ENCODE measurements at regions not wholly inside any gene's neighbourhood (a gene's known extent, or its start where the extent isn't known, plus 50 kb on each side); places are given as distances from the start of the nearest gene placed in this dataset.
"Not testable (repeated sequence)": the region's sequence is repeated elsewhere in the genome, so short reads cannot be mapped to it uniquely, and the experiment has no call there.

GRCh38 chr14:106347890-106348755 is 821.7 kb downstream of the TMEM121 start:
- no peak for DNase-seq

- DNase-seq = not testable (repeated sequence)
Observed at GRCh38 chr14:106348873-106349540, 822.6 kb downstream of the TMEM121 start.

DNA sequence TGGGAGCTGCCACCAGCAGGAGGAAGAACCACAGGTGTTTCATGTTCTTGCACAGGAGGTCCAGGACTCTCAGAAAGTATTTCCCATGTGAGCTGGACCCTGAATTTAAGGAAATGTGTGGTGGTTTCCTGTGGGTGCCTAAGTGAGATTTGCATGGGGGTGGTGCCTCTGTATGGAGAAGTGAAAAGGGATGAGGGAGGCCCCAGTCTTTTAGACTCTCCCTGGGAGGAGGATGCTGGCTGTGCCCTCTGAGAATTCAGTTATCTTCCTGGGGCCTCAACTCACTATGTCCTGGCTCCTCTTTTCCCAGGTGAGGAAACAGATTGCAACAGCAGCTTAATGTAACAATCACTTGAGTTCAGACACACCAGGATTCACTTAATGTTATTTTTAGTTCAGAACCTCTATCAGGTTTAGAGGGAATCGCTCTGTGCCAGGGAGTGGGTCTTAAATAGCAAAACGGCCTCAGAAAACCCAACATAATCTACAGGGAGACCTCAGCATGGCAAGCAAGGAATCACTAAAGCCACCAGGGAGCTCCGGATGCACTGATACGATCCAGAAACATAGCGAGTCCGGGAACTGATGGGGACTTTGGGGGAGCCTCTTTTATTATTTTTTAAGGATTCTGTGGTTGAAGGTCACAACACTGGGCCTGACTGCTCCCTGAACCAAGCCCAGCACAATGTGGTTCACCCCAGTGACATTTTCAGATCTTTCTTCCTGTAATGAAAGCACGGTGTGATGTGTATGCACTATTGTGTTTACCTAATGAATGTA is 823.5 kb downstream of the TMEM121 start:
- not testable (repeated sequence) for DNase-seq

DNA sequence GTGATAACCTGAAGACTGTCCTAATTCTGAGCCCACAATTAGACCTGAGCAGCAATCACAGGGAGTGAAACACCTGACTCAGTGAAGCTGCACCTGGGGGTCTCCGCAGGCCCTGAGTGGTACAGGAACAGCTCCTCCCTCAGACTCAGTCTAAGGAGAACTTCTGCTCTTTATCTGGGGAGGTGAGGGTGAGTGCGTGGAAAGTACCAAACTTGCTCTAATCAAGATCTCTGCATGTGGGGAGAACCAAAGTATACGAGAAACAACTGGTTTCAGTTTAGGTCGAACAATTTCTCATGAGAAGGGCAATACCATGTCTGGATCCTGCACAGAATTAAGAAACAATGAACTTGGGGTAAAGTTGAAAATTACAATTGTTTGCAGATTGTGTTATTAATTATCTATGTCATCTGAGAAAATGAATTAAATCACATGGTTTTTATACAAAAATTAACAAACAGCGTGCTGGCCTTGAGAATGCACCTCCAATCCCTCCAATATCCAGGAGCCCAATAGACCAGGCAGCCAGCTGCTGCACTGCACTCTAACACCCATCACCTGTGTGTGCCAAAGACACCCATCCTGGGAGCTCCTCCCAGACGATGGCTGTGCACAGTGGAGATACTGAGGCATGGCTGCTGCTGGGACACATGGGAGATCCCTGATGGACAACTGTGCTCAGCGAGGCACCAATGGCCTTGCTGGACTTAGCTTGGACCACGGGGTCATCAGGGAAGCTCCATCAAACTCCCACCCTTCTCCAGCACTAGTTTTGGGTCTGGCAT is 828.8 kb downstream of the TMEM121 start:
- not testable (repeated sequence) for DNase-seq

GRCh38 chr14:106355881-106356642 is 829.7 kb downstream of the TMEM121 start:
- DNase-seq = not testable (repeated sequence)

DNA sequence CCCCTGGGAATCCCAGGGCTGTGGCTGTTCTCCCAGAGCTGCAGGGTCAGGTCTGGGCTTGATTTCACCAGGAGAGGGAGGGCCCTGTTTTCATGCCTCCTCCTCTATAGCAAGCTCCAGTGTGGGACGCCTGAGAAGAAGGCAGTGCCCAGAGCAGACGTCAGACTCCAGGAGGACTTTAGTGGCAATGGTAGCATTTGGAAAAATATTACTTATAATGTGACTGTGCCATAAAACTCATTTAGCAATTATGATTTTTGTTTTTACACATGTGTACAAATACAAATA is 830.2 kb downstream of the TMEM121 start:
- DNase-seq = not testable (repeated sequence)

GRCh38 chr14:106359157-106359887 is 832.9 kb downstream of the TMEM121 start:
- not testable (repeated sequence) for DNase-seq

DNA sequence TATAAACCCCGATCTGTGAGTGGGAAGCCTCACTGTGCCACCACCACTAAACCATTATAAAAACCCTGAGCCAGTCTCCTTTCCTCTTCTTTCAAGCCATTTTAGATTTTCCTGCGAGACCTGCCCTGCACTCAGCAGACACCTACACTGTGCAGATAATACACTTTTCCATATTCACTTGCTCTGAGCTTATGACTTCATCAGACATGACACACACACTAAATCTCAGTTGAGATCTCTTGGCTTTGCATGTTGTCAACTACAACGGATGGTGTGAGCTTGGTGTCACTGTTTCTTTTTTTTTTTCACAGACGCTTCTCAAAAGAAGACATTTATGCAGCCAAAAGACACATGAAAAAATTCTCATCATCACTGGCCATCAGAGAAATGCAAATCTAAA is 839.0 kb downstream of the TMEM121 start:
- not testable (repeated sequence) for DNase-seq

- not testable (repeated sequence) for DNase-seq
Observed at GRCh38 chr14:106365894-106366293, 839.5 kb downstream of the TMEM121 start.

- not testable (repeated sequence) for DNase-seq
Observed at GRCh38 chr14:106366971-106367370, 840.6 kb downstream of the TMEM121 start.

DNA sequence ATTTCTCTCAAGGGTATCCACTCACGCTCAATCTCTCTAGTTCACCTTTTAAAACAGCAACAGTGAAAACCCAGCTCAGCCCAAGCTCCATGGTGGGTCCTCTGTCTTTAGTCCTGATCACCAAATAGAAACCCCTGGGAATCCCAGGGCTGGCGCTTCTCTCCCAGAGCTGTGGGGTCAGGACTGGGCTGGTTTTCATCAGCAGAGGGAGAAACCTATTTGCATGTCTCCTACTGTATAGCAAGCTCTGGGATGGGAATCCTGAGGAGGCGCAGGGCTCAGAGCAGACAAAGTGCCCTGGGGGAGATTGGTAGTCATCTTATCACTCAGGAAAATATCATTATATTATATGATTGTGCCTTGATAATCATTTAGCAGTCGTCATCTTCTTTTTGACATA is 843.1 kb downstream of the TMEM121 start:
- not testable (repeated sequence) for DNase-seq

GRCh38 chr14:106372870-106373652 is 846.7 kb downstream of the TMEM121 start:
- DNase-seq = no peak

DNA sequence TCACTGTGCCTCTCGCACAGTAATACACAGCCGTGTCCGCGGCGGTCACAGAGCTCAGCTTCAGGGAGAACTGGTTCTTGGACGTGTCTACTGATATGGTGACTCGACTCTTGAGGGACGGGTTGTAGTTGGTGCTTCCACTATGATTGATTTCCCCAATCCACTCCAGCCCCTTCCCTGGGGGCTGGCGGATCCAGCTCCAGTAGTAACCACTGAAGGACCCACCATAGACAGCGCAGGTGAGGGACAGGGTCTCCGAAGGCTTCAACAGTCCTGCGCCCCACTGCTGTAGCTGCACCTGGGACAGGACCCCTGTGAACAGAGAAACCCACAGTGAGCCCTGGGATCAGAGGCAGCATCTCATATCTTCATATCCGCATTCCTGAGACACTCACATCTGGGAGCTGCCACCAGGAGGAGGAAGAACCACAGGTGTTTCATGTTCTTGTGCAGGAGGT is 847.3 kb downstream of the TMEM121 start:
- DNase-seq = not testable (repeated sequence)

DNA sequence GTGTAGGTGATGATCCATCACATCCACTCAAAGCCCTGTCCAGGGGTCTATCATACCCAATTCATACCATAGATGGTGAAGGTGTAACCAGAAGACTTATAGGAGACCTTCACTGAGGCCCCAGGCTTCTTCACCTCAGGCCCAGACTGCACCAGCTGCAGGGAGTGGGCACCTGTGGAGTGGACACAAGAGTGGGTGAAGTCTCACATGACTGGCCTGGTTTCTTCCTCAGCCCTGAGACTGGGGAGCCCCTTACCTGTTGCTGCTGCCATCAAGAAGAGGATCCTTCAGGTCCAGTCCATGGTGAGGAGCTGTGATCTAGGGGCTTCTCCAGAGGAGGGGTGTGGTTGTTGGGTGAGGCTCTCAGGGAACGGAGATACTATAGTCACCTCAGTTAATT is 851.0 kb downstream of the TMEM121 start:
- DNase-seq = no peak

GRCh38 chr14:106378191-106378590 is 851.8 kb downstream of the TMEM121 start:
- DNase-seq = no peak

DNA sequence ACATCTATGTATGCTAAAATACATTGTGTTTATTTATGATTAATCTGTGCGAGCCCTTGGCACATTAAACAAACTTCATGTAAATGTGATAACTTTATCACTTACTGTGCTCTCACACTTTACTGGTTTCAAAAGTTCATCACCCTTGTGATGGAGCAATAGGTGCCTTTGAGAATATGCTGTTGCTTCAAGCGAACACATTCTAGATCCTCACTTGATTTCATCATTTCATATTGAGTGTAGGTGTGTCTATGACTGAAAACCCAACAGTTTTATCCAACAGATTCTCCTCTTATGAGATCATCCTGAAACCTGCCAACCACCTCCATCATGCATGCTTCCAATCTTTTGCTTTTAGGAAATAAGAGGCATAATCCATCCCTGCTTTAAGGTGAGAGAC is 854.4 kb downstream of the TMEM121 start:
- DNase-seq = no peak

GRCh38 chr14:106389186-106389585 is 862.8 kb downstream of the TMEM121 start:
- DNase-seq = not testable (repeated sequence)

DNA sequence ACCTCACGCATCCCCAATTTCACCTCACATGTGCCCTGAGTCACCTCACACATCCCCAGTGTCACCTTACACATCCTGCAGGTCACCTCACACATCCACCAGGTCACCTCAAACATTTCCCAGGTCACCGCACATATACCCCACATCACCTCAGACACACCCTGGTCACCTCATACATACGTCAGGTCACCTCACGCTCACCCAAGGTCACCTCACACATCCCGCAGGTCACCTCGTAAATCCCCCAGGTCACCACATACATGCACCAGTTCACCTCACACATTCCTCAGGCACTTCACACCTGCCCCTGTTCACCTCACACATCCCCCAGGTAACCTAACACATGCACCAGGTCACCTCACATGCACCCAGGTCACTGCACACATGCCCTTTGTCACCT is 864.0 kb downstream of the TMEM121 start:
- DNase-seq = no peak

DNA sequence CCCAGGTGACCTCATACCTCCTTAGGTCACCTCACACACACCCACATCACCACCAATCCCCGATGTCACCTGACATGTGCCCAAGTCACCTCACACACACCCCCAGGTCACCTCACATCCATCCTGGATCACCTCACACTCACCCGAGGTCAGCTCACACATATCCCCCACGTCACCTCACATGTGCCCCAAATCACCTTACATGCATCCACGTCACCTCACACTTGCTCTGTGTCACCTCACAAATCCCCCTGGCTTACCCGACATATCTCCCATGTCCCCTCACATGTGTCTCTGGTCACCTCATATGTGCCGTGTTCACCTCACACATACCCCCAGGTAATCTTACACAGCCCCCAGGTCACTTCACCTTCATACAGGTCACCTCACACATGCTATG is 864.6 kb downstream of the TMEM121 start:
- no peak for DNase-seq

DNA sequence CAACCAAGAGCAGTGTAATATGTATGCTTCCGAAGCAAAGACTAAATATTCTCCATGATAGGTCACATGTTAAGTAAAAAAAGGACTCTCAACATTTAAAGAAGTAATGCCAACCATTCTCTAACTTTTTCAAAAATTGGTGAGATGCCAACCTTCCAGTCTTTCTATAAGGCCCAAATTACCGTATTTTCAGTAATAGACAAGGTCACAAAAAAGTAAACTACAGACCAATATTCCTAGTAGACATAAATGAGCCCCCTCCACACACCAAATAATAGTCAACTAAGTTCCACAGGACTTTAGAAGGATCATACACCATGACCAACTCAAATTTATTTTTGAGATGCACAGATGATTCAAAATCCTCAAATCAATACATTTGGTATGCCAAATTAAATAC is 867.4 kb downstream of the TMEM121 start:
- DNase-seq = no peak

All from right forelimb (tissue), 1 donor.